ENCODE measurements at regions not wholly inside any gene's neighbourhood (a gene's known extent, or its start where the extent isn't known, plus 50 kb on each side); places are given as distances from the start of the nearest gene placed in this dataset.

- H3K27ac Mint-ChIP-seq: no peak overlapping the region
- Histone ChIP-seq H3K27me3 (no peaks in the 10 kb centered on the region), H3K4me2 (no peak overlapping the region), H4K20me1 (ENCODE audit: low read depth) (no peaks in the 10 kb centered on the region), H3K27ac (no peak overlapping the region), H3K4me3 (no peak overlapping the region), H3K36me3 (no peaks in the 10 kb centered on the region), H3K9me3 (ENCODE audit: low read depth) (no peaks in the 10 kb centered on the region), H2AFZ (replicated peaks) (no peak overlapping the region), H3K9ac (no peak overlapping the region), H3F3A (ENCODE audit: low read depth) (no peaks in the 10 kb centered on the region), H3K4me1 (peaks cover 8% of the 10 kb centered on the region), H3K79me2 (ENCODE audit: low read depth) (no peaks in the 10 kb centered on the region)
- no peaks in the 10 kb centered on the region for H3K9me3 Mint-ChIP-seq
- peaks cover 2% of the 10 kb centered on the region for H3K27me3 Mint-ChIP-seq (ENCODE audit: insufficient read depth, low read depth)
- no peaks in the 10 kb centered on the region for H3K4me1 Mint-ChIP-seq
- no peaks in the 10 kb centered on the region for H3K36me3 Mint-ChIP-seq
- TF ChIP-seq EZH2phosphoT487 (IDR thresholded peaks at IDR 0.05): no peak
- no peak for TF ChIP-seq EZH2 (IDR thresholded peaks at IDR 0.05)
- no peak for TF ChIP-seq CTCF (IDR thresholded peaks at IDR 0.05)
- no peak overlapping the region for H3K4me3 Mint-ChIP-seq
- no peak for DNase-seq (ENCODE audit: low spot score)
These were observed 83.5 kb upstream of the SKOR2 start for GRCh38 chr18:47334966-47335365.

- no peaks in the 10 kb centered on the region for H3F3A ChIP-seq (ENCODE audit: low read depth)
- TF ChIP-seq CTCF (IDR thresholded peaks at IDR 0.05) (no peak), EZH2phosphoT487 (IDR thresholded peaks at IDR 0.05) (no peak), EZH2 (IDR thresholded peaks at IDR 0.05) (no peak)
- no peaks in the 10 kb centered on the region for H3K36me3 ChIP-seq
- no peak overlapping the region for H3K4me2 ChIP-seq
- H3K9me3 ChIP-seq (ENCODE audit: low read depth): no peaks in the 10 kb centered on the region
- no peak overlapping the region for H3K9ac ChIP-seq
- H3K4me1 Mint-ChIP-seq: no peaks in the 10 kb centered on the region
- no peak for DNase-seq (ENCODE audit: low spot score)
- H3K27ac Mint-ChIP-seq: no peak overlapping the region
- no peak overlapping the region for H3K27ac ChIP-seq
- peaks cover 5% of the 10 kb centered on the region for H3K27me3 Mint-ChIP-seq (ENCODE audit: insufficient read depth, low read depth)
- no peaks in the 10 kb centered on the region for H3K9me3 Mint-ChIP-seq
- H3K79me2 ChIP-seq (ENCODE audit: low read depth): no peaks in the 10 kb centered on the region
- H3K4me3 ChIP-seq: no peak overlapping the region
- H3K27me3 ChIP-seq: no peaks in the 10 kb centered on the region
- no peaks in the 10 kb centered on the region for H4K20me1 ChIP-seq (ENCODE audit: low read depth)
- H2AFZ ChIP-seq (replicated peaks): no peak overlapping the region
- no peak overlapping the region for H3K4me3 Mint-ChIP-seq
- H3K36me3 Mint-ChIP-seq: no peaks in the 10 kb centered on the region
- H3K4me1 ChIP-seq: peaks cover 8% of the 10 kb centered on the region
These were observed 82.6 kb upstream of the SKOR2 start for GRCh38 chr18:47333926-47334635.

- no peaks in the 10 kb centered on the region for H3K4me1 Mint-ChIP-seq
- no peak overlapping the region for H3K4me3 Mint-ChIP-seq
- H3K36me3 ChIP-seq: no peaks in the 10 kb centered on the region
- no peak for DNase-seq (ENCODE audit: low spot score)
- no peaks in the 10 kb centered on the region for H3F3A ChIP-seq (ENCODE audit: low read depth)
- no peak overlapping the region for H3K9ac ChIP-seq
- peaks cover 5% of the 10 kb centered on the region for H3K27me3 Mint-ChIP-seq (ENCODE audit: insufficient read depth, low read depth)
- peak overlapping the region; percentile 18 for H2AFZ ChIP-seq (replicated peaks)
- H3K9me3 Mint-ChIP-seq: no peaks in the 10 kb centered on the region
- no peaks in the 10 kb centered on the region for H3K79me2 ChIP-seq (ENCODE audit: low read depth)
- no peaks in the 10 kb centered on the region for H3K27me3 ChIP-seq
- H3K4me2 ChIP-seq: peak overlapping the region; percentile 45
- no peak overlapping the region for H3K27ac Mint-ChIP-seq
- no peak overlapping the region for H3K4me3 ChIP-seq
- no peak overlapping the region for H3K27ac ChIP-seq
- H3K9me3 ChIP-seq (ENCODE audit: low read depth): no peaks in the 10 kb centered on the region
- no peaks in the 10 kb centered on the region for H3K36me3 Mint-ChIP-seq
- H3K4me1 ChIP-seq: peaks cover 8% of the 10 kb centered on the region
- H4K20me1 ChIP-seq (ENCODE audit: low read depth): no peaks in the 10 kb centered on the region
- TF ChIP-seq EZH2phosphoT487 (IDR thresholded peaks at IDR 0.05) (no peak), CTCF (IDR thresholded peaks at IDR 0.05) (no peak), EZH2 (IDR thresholded peaks at IDR 0.05) (no peak)
These were observed 80.2 kb upstream of the SKOR2 start for GRCh38 chr18:47331641-47332040.
